Heart right ventricle (tissue), 16 donors: ENCODE measurements at regions not wholly inside any gene's neighbourhood (a gene's known extent, or its start where the extent isn't known, plus 50 kb on each side); places are given as distances from the start of the nearest gene placed in this dataset.

Experiments
- ATAC-seq, 8 donors: fragments of 200-7000 bp; cut with Tn5 transposase; one replicate each; pipeline ENCODE4 v1.9.1; 2020; ENCODE audit warnings: mild to moderate bottlenecking in 8 of 8, moderate library complexity in 8 of 8, moderate number of reproducible peaks in 1 of 8
- DNase-seq, 2 donors: peaks; one replicate each; pipeline ENCODE4 v3.0.0-alpha.2; 2020
- H3K27ac ChIP-seq, 10 donors: fragments of 200-600 bp; sonication (generic) in 2 of 10; one replicate each; pipeline versions ENCODE4 v1.5.0 to v1.8.0; 2020 to 2022; ENCODE audit warnings: mild to moderate bottlenecking in 3 of 10
- H3K27me3 ChIP-seq, 7 donors: fragments of 200-600 bp; one replicate each; pipeline ENCODE4 v1.8.0; 2021 to 2022; ENCODE audit warnings: mild to moderate bottlenecking in 2 of 7
- H3K36me3 ChIP-seq, 9 donors: fragments of 200-600 bp; sonication (generic) in 1 of 9; one replicate each; pipeline versions ENCODE4 v1.5.0 to v1.8.0; 2020 to 2022; ENCODE audit warnings: mild to moderate bottlenecking in 2 of 9
- H3K4me1 ChIP-seq, 9 donors: fragments of 200-600 bp; sonication (generic) in 1 of 9; one replicate each; pipeline versions ENCODE4 v1.5.0 to v1.8.0; 2020 to 2022; ENCODE audit warnings: mild to moderate bottlenecking in 4 of 9
- H3K4me3 ChIP-seq, 10 donors: fragments of 200-600 bp; sonication (generic) in 2 of 10; one replicate each; pipeline versions ENCODE4 v1.5.0 to v1.8.0; 2020 to 2022; ENCODE audit warnings: mild to moderate bottlenecking in 7 of 10, moderate library complexity in 2 of 10
- H3K9me3 ChIP-seq, 11 donors: fragments of 200-600 bp in 10 of 11; sonication (generic) in 2 of 11; one replicate each; pipeline versions ENCODE4 v1.5.0 to v1.8.0; 2013 to 2022; ENCODE audit warnings: mild to moderate bottlenecking in 2 of 11, control low read depth in 1 of 11, moderate library complexity in 1 of 11
- WGBS, 2 donors: extraction: QIAGEN DNeasy Blood & Tissue Kit; methylation state at CpG; one replicate each; pipeline ENCODE4 v1.1.7; 2013; ENCODE audit warnings: inconsistent platforms in 1 of 2; 5-methylcytosine and 5-hydroxymethylcytosine counted together
- intact Hi-C, 10 donors: fragments of 100-400 bp; cut with DNase I; formaldehyde crosslinking; loops; one replicate each; pipeline versions ENCODE4 v1.11.1 to v1.14.2; 2022
- TF ChIP-seq, protein P1 (sequence below), 9 donors: fragments of 200-600 bp; sonication (generic) in 2 of 9; IDR thresholded peaks; one replicate each; pipeline versions ENCODE4 v1.5.0 to v1.8.0; 2021 to 2022; ENCODE audit warnings: antibody characterized with exemption in 9 of 9, mild to moderate bottlenecking in 5 of 9, moderate library complexity in 1 of 9
- donor health status: Arrhythmogenic right ventricular cardiomyopathy.
- donor health status: ischemic (EF 13 %, LVEDD 7.1; RV severe dilation, severe dysfunction).
- donor health status: healthy with polysubstance abuse.
- donor health status: DM: no; HTN: yes; CAD: no.
- donor health status: DM: no; HTN: no; CAD: no.
- donor health status: ischemic (EF 25% LVEDD 6.9; RV normal size, moderate dysfunction).
- donor health status: ischemic (EF 25% LVEDD 5.7; RV mildly dilated, moderate dysfunction).
- donor health status: healthy.
- donor health status: DM: yes; HTN: yes; CAD: no.
- donor health status: Ischemic cardiomyopathy.
- donor health status: ischemic (EF 35%, LVEDD 5.7; RV mildly dilated, moderate dysfunction).
- donor health status: nonischemic (EF 11% LVEDD 7.7; RV severe dilation, severe dysfunction).
- donor health status: DM: yes; HTN: yes; CAD: no.
- donor health status: PGD.
- donor health status: ischemic (EF 29% LVEDD 5.4; RV normal size, mild dysfunction).
- donor health status: nonischemic (EF 23%, LVEDD 6.1; RV moderate dilation, normal function).

- intact Hi-C loops: no loop called here
- 65 to 68% methylated on average over 6 of the region's 6 CpGs for WGBS, 2 donors
- Histone ChIP-seq H3K4me3 (no peak overlapping the region), H3K4me1 (no peaks in the 10 kb centered on the region), H3K9me3 (peaks cover 0 to 19% (median 6%) of the 10 kb centered on the region in 11 donors), H3K27me3 (peaks cover 0 to 21% (median 3%) of the 10 kb centered on the region in 7 donors), H3K27ac (no peak overlapping the region), H3K36me3 (no peaks in the 10 kb centered on the region)
- ATAC-seq (no peak), DNase-seq (no peak)
- TF ChIP-seq, protein P1, sequence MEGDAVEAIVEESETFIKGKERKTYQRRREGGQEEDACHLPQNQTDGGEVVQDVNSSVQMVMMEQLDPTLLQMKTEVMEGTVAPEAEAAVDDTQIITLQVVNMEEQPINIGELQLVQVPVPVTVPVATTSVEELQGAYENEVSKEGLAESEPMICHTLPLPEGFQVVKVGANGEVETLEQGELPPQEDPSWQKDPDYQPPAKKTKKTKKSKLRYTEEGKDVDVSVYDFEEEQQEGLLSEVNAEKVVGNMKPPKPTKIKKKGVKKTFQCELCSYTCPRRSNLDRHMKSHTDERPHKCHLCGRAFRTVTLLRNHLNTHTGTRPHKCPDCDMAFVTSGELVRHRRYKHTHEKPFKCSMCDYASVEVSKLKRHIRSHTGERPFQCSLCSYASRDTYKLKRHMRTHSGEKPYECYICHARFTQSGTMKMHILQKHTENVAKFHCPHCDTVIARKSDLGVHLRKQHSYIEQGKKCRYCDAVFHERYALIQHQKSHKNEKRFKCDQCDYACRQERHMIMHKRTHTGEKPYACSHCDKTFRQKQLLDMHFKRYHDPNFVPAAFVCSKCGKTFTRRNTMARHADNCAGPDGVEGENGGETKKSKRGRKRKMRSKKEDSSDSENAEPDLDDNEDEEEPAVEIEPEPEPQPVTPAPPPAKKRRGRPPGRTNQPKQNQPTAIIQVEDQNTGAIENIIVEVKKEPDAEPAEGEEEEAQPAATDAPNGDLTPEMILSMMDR (IDR thresholded peaks at IDR 0.05): no peak
Measured at GRCh38 chr5:135670588-135670987, 91.8 kb upstream of the CXCL14 start.

DNA sequence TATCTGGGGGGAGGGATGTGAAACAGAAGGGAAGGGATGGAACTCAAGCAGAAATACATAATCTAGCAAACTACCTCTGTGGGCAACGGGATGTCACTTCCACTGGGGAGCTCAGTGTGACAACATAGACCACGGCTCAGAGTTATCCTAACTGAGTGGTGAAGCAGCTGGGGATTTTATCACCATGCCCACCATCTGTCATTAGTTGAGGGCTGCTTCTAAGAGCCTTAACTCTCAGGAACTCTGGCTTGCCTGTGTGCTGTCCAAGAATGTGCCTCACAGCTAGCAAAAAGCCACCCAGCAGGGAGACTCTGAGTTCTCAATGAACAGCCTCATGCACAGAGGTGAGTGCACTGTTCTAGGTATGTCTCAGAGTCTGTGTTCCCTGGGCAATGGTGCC, 90.6 kb upstream of the CXCL14 start:
- no peak overlapping the region for H3K4me3 ChIP-seq
- no peaks in the 10 kb centered on the region for H3K36me3 ChIP-seq
- no peak for DNase-seq
- H3K27ac ChIP-seq: no peak overlapping the region
- ATAC-seq: no peak
- TF ChIP-seq, protein P1 (IDR thresholded peaks at IDR 0.05): no peak
- no peaks in the 10 kb centered on the region for H3K4me1 ChIP-seq
- H3K9me3 ChIP-seq: peaks cover 0 to 7% (median 0%) of the 10 kb centered on the region in 11 donors
- intact Hi-C loops: no loop called here
- 38% methylated on average over 2 of the region's 2 CpGs for WGBS, 2 donors
- H3K27me3 ChIP-seq: peaks cover 0 to 21% (median 8%) of the 10 kb centered on the region in 7 donors

DNA sequence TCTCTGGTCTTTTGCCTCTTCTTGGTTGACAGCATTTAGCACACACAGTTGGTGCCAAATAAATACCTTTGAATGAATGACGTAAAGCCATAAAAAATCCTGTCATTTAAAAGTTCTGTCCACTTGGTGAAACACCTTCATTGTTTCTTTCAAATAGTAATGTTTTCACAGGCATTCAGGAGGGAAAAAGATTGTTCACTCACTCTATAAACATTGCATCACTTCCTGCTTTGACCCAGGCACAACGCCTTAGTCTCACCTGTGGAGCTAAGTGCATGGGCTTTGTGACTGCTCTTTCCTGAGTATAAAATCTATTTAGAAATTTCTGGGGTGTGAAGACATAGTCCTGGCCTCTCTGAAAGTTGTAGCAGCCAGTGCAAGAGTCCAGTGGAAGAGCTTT, 88.9 kb upstream of the CXCL14 start:
- Histone ChIP-seq H3K27me3 (peaks cover 0 to 30% (median 8%) of the 10 kb centered on the region in 7 donors), H3K4me1 (no peaks in the 10 kb centered on the region), H3K36me3 (no peaks in the 10 kb centered on the region), H3K4me3 (no peak overlapping the region), H3K9me3 (no peaks in the 10 kb centered on the region), H3K27ac (no peak overlapping the region)
- no peak for ATAC-seq
- intact Hi-C loops: no loop called here
- WGBS, 2 donors: 68 to 70% methylated on average over 2 of the region's 2 CpGs
- no peak for DNase-seq
- TF ChIP-seq, protein P1 (IDR thresholded peaks at IDR 0.05): no peak

DNA sequence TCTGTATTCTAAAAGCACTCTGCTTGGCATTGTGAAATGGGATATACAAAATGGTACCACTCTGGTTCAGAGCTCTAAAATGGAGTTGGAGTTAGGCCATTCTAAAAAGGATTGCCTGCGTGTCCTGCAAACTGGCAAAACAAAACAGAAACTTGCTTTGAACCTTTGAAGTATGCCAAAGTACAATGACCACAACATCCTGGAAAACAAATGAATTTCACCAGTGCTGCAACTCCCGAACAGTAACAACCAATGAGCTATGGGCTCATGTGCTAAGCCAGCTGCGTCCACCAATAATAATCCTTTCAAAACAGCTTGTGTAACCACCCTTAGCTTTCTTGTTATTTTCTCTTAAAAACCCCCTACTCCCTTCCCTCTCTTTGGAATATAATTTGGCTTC, 88.4 kb upstream of the CXCL14 start:
- Histone ChIP-seq H3K4me1 (no peaks in the 10 kb centered on the region), H3K27me3 (peaks cover 0 to 30% (median 8%) of the 10 kb centered on the region in 7 donors), H3K36me3 (no peaks in the 10 kb centered on the region), H3K9me3 (no peaks in the 10 kb centered on the region), H3K4me3 (no peak overlapping the region), H3K27ac (no peak overlapping the region)
- TF ChIP-seq, protein P1 (IDR thresholded peaks at IDR 0.05): no peak
- 84% methylated on average over 3 of the region's 3 CpGs for WGBS, 2 donors
- DNase-seq (no peak), ATAC-seq (no peak)
- intact Hi-C loops: no loop called here
